BJ (cell line): ENCODE measurements at regions not wholly inside any gene's neighbourhood (a gene's known extent, or its start where the extent isn't known, plus 50 kb on each side); places are given as distances from the start of the nearest gene placed in this dataset.

Experiments
- CTCF ChIA-PET: fragments of 350-600 bp; formaldehyde crosslinking; extraction: SDS; loops from one replicate; lab custom pipeline; 2021; ENCODE audit warnings: antibody characterized with exemption, inconsistent platforms; lab: Yijun Ruan, JAX
- POLR2A ChIA-PET: fragments of 300-600 bp; sonication (Branson Sonifier 250); formaldehyde crosslinking; extraction: SDS; loops from one replicate; lab custom pipeline; 2021; ENCODE audit warnings: antibody characterized with exemption; lab: Charles Lee
- DNase-seq: peaks from one replicate; pipeline ENCODE4 v3.0.0-alpha.2; 2011; ENCODE audit warnings: low read depth
- H3K27me3 ChIP-seq: 2 replicates; pipeline ENCODE4 v1.6.0; 2011; ENCODE audit warnings: low read length; ENCODE audit not compliant: control insufficient read depth, insufficient read depth
- H3K36me3 ChIP-seq: 2 replicates; pipeline ENCODE4 v1.5.1; 2011; ENCODE audit warnings: low read length; ENCODE audit not compliant: control insufficient read depth, insufficient read depth
- H3K4me3 ChIP-seq: 2 replicates; pipeline ENCODE4 v1.5.1; 2011; ENCODE audit warnings: low read depth, mild to moderate bottlenecking, control low read depth, low read length
- CTCF ChIP-seq: IDR thresholded peaks from 2 replicates; pipeline ENCODE4 v1.5.1; 2011; ENCODE audit warnings: low read depth, mild to moderate bottlenecking, control low read depth, inconsistent platforms, low read length, moderate library complexity; ENCODE audit not compliant: insufficient read depth

GRCh38 chr5:86824637-86825036, 206.9 kb downstream of the COX7C start:
- no peak overlapping the region for H3K4me3 ChIP-seq
- H3K36me3 ChIP-seq, result no peaks in the 10 kb centered on the region
- no peak for DNase-seq
- ChIA-PET CTCF (no interaction called here), POLR2A (interaction anchor here (0.6 kb wide), 1 partner anchor 502 kb away, joined by 3 read pairs; no protein-coding TSS in a partner anchor)
- no peak for TF ChIP-seq CTCF
- H3K27me3 ChIP-seq, result no peaks in the 10 kb centered on the region

- ChIA-PET POLR2A (no interaction called here), CTCF (no interaction called here)
- DNase-seq, result no peak
- Histone ChIP-seq H3K4me3 (no peak overlapping the region), H3K36me3 (no peaks in the 10 kb centered on the region), H3K27me3 (0 out of 2 replicates have a peak, but pooled peaks cover 1% of the 10 kb centered on the region)
- no peak for TF ChIP-seq CTCF
Measured at GRCh38 chr5:86831128-86831527, 213.4 kb downstream of the COX7C start.

GRCh38 chr5:86833868-86834267, 216.1 kb downstream of the COX7C start:
- Histone ChIP-seq H3K36me3 (no peaks in the 10 kb centered on the region), H3K27me3 (0 out of 2 replicates have a peak, but pooled peaks cover 1% of the 10 kb centered on the region), H3K4me3 (no peak overlapping the region)
- POLR2A ChIA-PET, result no interaction called here
- DNase-seq, result no peak
- TF ChIP-seq CTCF, result no peak
- CTCF ChIA-PET, result no interaction called here

- no peak for TF ChIP-seq CTCF
- no peaks in the 10 kb centered on the region for H3K27me3 ChIP-seq
- ChIA-PET CTCF (no interaction called here), POLR2A (no interaction called here)
- DNase-seq, result no peak
- no peak overlapping the region for H3K4me3 ChIP-seq
- no peaks in the 10 kb centered on the region for H3K36me3 ChIP-seq
Measured at GRCh38 chr5:86837610-86838009, 219.9 kb downstream of the COX7C start.

GRCh38 chr5:86838083-86838482, 220.3 kb downstream of the COX7C start:
- no peaks in the 10 kb centered on the region for H3K36me3 ChIP-seq
- CTCF ChIA-PET, result no interaction called here
- DNase-seq, result no peak
- H3K4me3 ChIP-seq, result no peak overlapping the region
- H3K27me3 ChIP-seq, result no peaks in the 10 kb centered on the region
- no peak for TF ChIP-seq CTCF
- POLR2A ChIA-PET, result no interaction called here
